Prostate gland (tissue), 2 donors: ENCODE measurements at regions not wholly inside any gene's neighbourhood (a gene's known extent, or its start where the extent isn't known, plus 50 kb on each side); places are given as distances from the start of the nearest gene placed in this dataset.

ENCODE experiments used
- CTCF ChIP-seq, 4 experiments: fragments of 200-600 bp in 2 of 4; fragments of 450-650 bp in 2 of 4; sonication (generic) in 2 of 4; IDR thresholded peaks; 1 replicate in 3 of 4; 2 replicates in 1 of 4; pipeline ENCODE4 v1.5.1; 2016 to 2019; ENCODE audit warnings: antibody characterized with exemption in 4 of 4, mild to moderate bottlenecking in 2 of 4, moderate library complexity in 2 of 4
- POLR2A ChIP-seq: fragments of 450-650 bp; IDR thresholded peaks from one replicate; pipeline ENCODE4 v1.6.1; 2016; ENCODE audit warnings: antibody characterized with exemption, mild to moderate bottlenecking

- TF ChIP-seq POLR2A (no peak), CTCF (IDR thresholded peaks at IDR 0.05) (no peak)
These were observed 148.3 kb upstream of the IRX3 start for GRCh38 chr16:54434859-54435258.
